Motor neuron (in vitro differentiated cells): ENCODE measurements at regions not wholly inside any gene's neighbourhood (a gene's known extent, or its start where the extent isn't known, plus 50 kb on each side); places are given as distances from the start of the nearest gene placed in this dataset.

Experiments
- ATAC-seq, 8 experiments: fragments of 200-7000 bp; cut with Tn5 transposase; replicated peaks in 6 of 8; 2 replicates each; pipeline ENCODE4 v1.8.0; 2021; ENCODE audit warnings: mild to moderate bottlenecking in 8 of 8, moderate library complexity in 8 of 8
- H3K27ac ChIP-seq, 2 donors: fragments of 250-450 bp; sonication (Bioruptor Pico); 2 replicates each; pipeline ENCODE4 v1.9.0; 2021; ENCODE audit warnings: antibody characterized with exemption in 2 of 2, mild to moderate bottlenecking in 2 of 2, moderate library complexity in 1 of 2
- H3K4me1 ChIP-seq, 2 donors: fragments of 250-450 bp; sonication (Bioruptor Pico); replicated peaks in 1 of 2; 2 replicates each; pipeline ENCODE4 v1.6.1; 2021; ENCODE audit warnings: antibody characterized with exemption in 2 of 2, mild to moderate bottlenecking in 2 of 2, moderate library complexity in 1 of 2
- H3K4me3 ChIP-seq, 5 donors: fragments of 250-450 bp; sonication (Bioruptor Pico); 2 replicates each; pipeline ENCODE4 v1.9.0; 2021; ENCODE audit warnings: antibody characterized with exemption in 5 of 5, mild to moderate bottlenecking in 5 of 5, moderate library complexity in 4 of 5
- WGBS, 10 experiments: fragments of 450-650 bp; shearing (Covaris generic); methylation state at CpG; one replicate each; pipeline ENCODE4 v1.0.0; 2022; 5-methylcytosine and 5-hydroxymethylcytosine counted together
- in situ Hi-C, 9 experiments: fragments of 400-800 bp; cut with MboI; loops; one replicate each; pipeline ENCODE4 v1.15.0; 2021; ENCODE audit warnings: low sequenced_read_pairs in 9 of 9, low pct_unique_long_range_greater_than_20kb in 2 of 9; ENCODE audit not compliant: unreplicated experiment in 9 of 9

DNA sequence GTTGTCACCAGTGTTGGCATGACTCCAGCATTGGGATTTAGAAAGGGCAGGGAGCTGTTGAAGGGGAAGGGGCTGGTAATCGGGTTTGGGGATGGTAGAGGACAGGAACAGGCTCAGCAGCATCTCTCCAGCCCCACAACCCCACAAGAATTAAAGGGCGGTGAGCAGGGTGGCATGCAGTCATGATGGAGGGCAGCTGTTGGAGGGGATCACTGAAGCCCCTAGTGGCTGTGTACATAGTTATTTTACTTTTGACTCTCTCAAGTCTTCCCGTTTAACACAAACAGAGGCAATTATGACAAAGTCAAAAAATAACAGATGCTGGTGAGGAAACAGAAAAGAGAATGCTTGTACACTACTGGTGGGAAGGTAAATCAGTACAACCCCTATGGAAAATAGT is 213.8 kb downstream of the URB2 start:
- ATAC-seq, result no peak
- no peak overlapping the region for H3K27ac ChIP-seq
- 7 to 94% (median 68%) methylated on average over 1 to 3 of the region's 3 CpGs for WGBS, 10 experiments
- in situ Hi-C loops, result loop anchor here in 1 of 9 experiments (25.0 kb wide), 1 partner anchor 177 kb away; no protein-coding TSS in a partner anchor
- H3K4me1 ChIP-seq, result peaks cover 3 to 4% of the 10 kb centered on the region in 2 donors
- no peak overlapping the region for H3K4me3 ChIP-seq

- peaks cover 0 to 4% of the 10 kb centered on the region in 2 donors for H3K4me1 ChIP-seq
- ATAC-seq, result no peak
- no peak overlapping the region for H3K4me3 ChIP-seq
- 29 to 95% (median 86%) methylated on average over 1 to 5 of the region's 5 CpGs for WGBS, 10 experiments
- in situ Hi-C loops, result loop anchor here in 1 of 9 experiments (25.0 kb wide), 1 partner anchor 179 kb away; no protein-coding TSS in a partner anchor
- H3K27ac ChIP-seq, result no peak overlapping the region
These were observed 215.2 kb downstream of the URB2 start for GRCh38 chr1:229841230-229841629.

GRCh38 chr1:229842302-229843255 is 216.5 kb downstream of the URB2 start:
- in situ Hi-C loops, result loop anchor here in 1 of 9 experiments (25.0 kb wide), 1 partner anchor 180 kb away; no protein-coding TSS in a partner anchor

DNA sequence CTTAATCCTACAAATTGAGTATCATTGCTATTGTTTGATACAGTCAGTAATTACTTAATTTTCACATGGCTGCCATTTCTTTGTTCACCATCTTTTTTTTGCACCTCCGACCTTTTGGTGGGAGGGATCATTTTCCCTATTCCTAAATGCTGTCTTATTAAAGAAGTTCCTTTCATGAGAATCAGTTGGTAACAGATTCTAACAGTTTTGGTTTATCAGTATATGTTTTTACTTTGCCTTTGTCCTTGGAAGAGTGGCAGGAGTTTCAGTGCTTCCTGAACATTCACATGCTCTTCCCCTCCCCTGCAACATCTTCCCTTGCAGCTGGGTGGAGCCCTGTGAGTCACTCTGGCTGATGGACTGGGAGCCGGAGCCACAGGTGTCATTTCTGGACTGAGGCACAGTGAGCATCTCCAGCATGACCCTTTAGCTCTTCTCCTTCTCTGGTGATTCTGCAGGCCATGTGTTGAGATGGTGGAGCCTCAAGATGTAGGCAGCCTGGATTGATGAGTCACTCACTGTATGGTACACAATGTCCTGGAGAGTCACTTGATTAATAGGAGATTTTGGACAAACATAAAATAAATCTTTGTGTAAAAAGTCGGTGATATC is 217.7 kb downstream of the URB2 start:
- in situ Hi-C loops, result loop anchor here in 1 of 9 experiments (25.0 kb wide), 1 partner anchor 181 kb away; no protein-coding TSS in a partner anchor

More at GRCh38 chr1:229842302-229843255, 216.5 kb downstream of the URB2 start:
- ATAC-seq, result no peak
- Histone ChIP-seq H3K27ac (no peak overlapping the region), H3K4me3 (no peak overlapping the region), H3K4me1 (peaks cover 0 to 4% of the 10 kb centered on the region in 2 donors)
- 36 to 100% (median 88%) methylated on average over 4 to 10 of the region's 10 CpGs for WGBS, 10 experiments

DNA sequence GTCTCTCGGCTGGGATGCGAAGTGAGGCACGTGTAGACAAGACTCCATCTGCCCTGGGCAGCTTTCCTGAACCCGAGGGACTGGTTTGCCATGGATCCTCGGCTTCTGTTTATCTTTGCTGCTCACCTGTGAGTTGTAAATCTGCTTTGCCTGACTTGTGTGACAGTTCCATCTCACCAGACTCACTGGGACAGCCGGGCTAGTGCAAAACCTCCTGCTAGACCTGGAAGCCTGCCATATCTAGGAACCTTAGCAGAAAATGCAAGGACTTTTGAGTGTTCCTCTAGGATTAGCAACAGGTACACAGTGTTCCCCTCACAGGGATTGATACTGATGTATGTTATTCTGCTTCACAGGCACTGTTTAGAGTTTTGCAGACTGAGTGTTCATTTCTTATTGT is 218.6 kb downstream of the URB2 start:
- ATAC-seq, result no peak
- no peak overlapping the region for H3K4me3 ChIP-seq
- no peak overlapping the region for H3K27ac ChIP-seq
- 0 to 91% (median 70%) methylated on average over 1 to 6 of the region's 6 CpGs for WGBS, 10 experiments
- H3K4me1 ChIP-seq, result no peaks in the 10 kb centered on the region
- in situ Hi-C loops, result loop anchor here in 1 of 9 experiments (25.0 kb wide), 1 partner anchor 182 kb away; no protein-coding TSS in a partner anchor

More for the DNA sequence above, 217.7 kb downstream of the URB2 start:
- H3K4me3 ChIP-seq, result no peak overlapping the region
- peak; percentile 24 to 88 (median 56) for ATAC-seq
- 31 to 100% (median 72%) methylated on average over 1 to 3 of the region's 3 CpGs for WGBS, 10 experiments
- no peak overlapping the region for H3K27ac ChIP-seq
- H3K4me1 ChIP-seq, result no peaks in the 10 kb centered on the region

GRCh38 chr1:229845410-229846138 is 219.5 kb downstream of the URB2 start:
- H3K27ac ChIP-seq, result no peak overlapping the region
- H3K4me3 ChIP-seq, result no peak overlapping the region
- WGBS, 10 experiments, result 0 to 100% (median 80%) methylated on average over 1 to 4 of the region's 4 CpGs; no CpG with 5 or more reads in 1 of the 10 experiments
- in situ Hi-C loops, result loop anchor here in 1 of 9 experiments (25.0 kb wide), 1 partner anchor 183 kb away; no protein-coding TSS in a partner anchor
- ATAC-seq, result no peak
- no peaks in the 10 kb centered on the region for H3K4me1 ChIP-seq

- no peak for ATAC-seq
- in situ Hi-C loops, result loop anchor here in 1 of 9 experiments (25.0 kb wide), 1 partner anchor 184 kb away; no protein-coding TSS in a partner anchor
- H3K27ac ChIP-seq, result no peak overlapping the region
- no peaks in the 10 kb centered on the region for H3K4me1 ChIP-seq
- WGBS, 10 experiments, result 28 to 100% (median 81%) methylated on average over 1 to 5 of the region's 5 CpGs
- H3K4me3 ChIP-seq, result no peak overlapping the region
These were observed 220.3 kb downstream of the URB2 start for GRCh38 chr1:229846351-229846750.

GRCh38 chr1:229848752-229849677 is 218.0 kb upstream of the GALNT2 start:
- in situ Hi-C loops, result loop anchor here in 1 of 9 experiments (25.0 kb wide), 1 partner anchor 187 kb away; no protein-coding TSS in a partner anchor
- WGBS, 10 experiments, result 0 to 84% (median 42%) methylated on average over 1 to 9 of the region's 9 CpGs; no CpG with 5 or more reads in 1 of the 10 experiments
- Histone ChIP-seq H3K4me3 (no peak overlapping the region), H3K4me1 (peaks cover 0 to 5% of the 10 kb centered on the region in 2 donors), H3K27ac (no peak overlapping the region)
- ATAC-seq, result peak; percentile 34 to 85 (median 72)

DNA sequence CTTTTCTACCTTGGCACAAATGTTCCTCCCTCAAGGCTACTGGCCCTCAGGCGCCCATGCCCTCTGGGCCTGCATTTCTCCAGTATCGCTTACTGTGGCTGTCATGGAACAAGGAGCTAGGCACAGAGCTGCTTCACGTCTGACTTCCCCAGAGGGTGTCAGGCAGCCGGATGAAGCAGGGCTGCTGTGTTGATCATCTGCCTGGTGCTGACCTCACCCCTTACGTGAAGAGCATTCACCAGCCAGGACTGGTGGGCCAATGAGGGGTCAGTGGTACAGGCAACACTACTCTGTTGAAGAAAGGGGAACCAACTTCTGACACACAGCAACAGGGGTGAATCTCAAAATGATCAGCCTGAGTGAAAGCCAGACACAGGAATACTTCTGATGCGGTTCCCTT is 215.5 kb upstream of the GALNT2 start:
- in situ Hi-C loops, result no loop called here
- Histone ChIP-seq H3K4me3 (no peak overlapping the region), H3K4me1 (peaks cover 2 to 27% of the 10 kb centered on the region in 2 donors), H3K27ac (no peak overlapping the region)
- peak in 4 of 8 experiments; percentile 69 to 80 (median 70) for ATAC-seq
- WGBS, 10 experiments, result 55 to 94% (median 68%) methylated on average over 1 to 5 of the region's 6 CpGs; no CpG with 5 or more reads in 4 of the 10 experiments

DNA sequence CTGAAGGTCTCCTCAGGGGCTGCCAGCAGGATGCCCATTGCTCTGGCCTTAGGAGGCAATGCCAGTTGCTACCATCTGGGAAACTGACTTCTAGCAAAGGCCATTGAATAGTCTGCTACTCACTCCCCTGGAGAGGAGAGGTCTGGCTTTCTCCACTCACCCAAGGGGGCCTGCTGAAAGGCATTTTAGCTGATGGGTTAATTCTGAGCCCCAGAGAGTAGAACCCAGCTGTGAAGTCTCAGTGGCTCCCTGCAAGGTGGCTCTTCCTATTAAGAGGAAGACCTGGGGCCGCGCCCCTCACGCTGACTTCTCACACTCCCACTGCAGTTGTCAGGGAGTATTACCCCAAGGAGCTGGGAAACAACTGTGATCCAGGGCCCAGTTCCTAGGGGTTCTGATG is 213.3 kb upstream of the GALNT2 start:
- H3K27ac ChIP-seq, result no peak overlapping the region
- H3K4me1 ChIP-seq, result peaks cover 2 to 27% of the 10 kb centered on the region in 2 donors
- 90% methylated on average over 3 of the region's 3 CpGs; no CpG with 5 or more reads in 9 of the 10 experiments for WGBS, 10 experiments
- no peak for ATAC-seq
- no peak overlapping the region for H3K4me3 ChIP-seq
- in situ Hi-C loops, result no loop called here

DNA sequence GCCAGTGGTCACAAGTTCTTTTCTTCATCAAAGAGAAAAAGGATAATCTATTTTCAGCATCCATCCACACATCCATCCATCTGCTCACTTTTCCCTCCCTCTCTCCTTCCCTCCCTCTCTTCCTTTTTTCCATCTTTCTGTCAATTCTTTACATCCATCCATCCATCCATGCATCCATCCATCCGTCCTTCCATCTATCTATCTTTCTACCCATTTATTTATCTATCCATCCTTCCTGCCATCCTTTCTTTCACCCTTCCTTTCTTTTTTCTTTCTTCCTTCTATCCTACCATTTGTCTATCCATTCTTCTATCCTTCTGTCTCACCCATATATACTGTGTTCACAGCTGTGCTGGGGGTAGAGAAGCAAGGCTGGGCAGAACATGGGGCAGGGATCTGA is 212.4 kb upstream of the GALNT2 start:
- peaks cover 2 to 27% of the 10 kb centered on the region in 2 donors for H3K4me1 ChIP-seq
- H3K4me3 ChIP-seq, result no peak overlapping the region
- 0 to 100% (median 89%) methylated on average over 1 of the region's 1 CpG for WGBS, 10 experiments
- ATAC-seq, result no peak
- H3K27ac ChIP-seq, result no peak overlapping the region
- in situ Hi-C loops, result no loop called here
